DND-41 (cell line): ENCODE measurements at regions not wholly inside any gene's neighbourhood (a gene's known extent, or its start where the extent isn't known, plus 50 kb on each side); places are given as distances from the start of the nearest gene placed in this dataset.
A peak's percentile ranks its signal among the peaks of the same experiment; 100 is the strongest.

Experiments used
- ATAC-seq: fragments of 200-7000 bp; cut with Tn5 transposase; 3 replicates; pipeline ENCODE4 v1.9.1; 2021; ENCODE audit warnings: low read depth; ENCODE audit not compliant: insufficient read depth
- DNase-seq: peaks from one replicate; pipeline ENCODE4 v3.0.0-alpha.2; 2020
- H2AFZ ChIP-seq: 2 replicates; pipeline ENCODE4 v1.6.0; 2012; ENCODE audit warnings: low read depth, low read length
- H3K27ac ChIP-seq: 2 replicates; pipeline ENCODE4 v1.5.1; 2012; ENCODE audit warnings: low read length, inconsistent platforms
- H3K27me3 ChIP-seq: fragments of 200-600 bp; sonication (generic); 2 replicates; pipeline ENCODE4 v1.6.0; 2012; ENCODE audit warnings: low read length, mild to moderate bottlenecking, inconsistent platforms; ENCODE audit not compliant: insufficient read depth, poor library complexity
- H3K36me3 ChIP-seq: 2 replicates; pipeline ENCODE4 v1.5.1; 2012; ENCODE audit warnings: low read length, inconsistent platforms; ENCODE audit not compliant: insufficient read depth
- H3K4me1 ChIP-seq: 2 replicates; pipeline ENCODE4 v1.5.1; 2012; ENCODE audit warnings: mild to moderate bottlenecking, low read length; ENCODE audit not compliant: insufficient read depth
- H3K4me2 ChIP-seq: 2 replicates; pipeline ENCODE4 v1.6.0; 2012; ENCODE audit warnings: mild to moderate bottlenecking, moderate library complexity, low read length, inconsistent platforms; ENCODE audit not compliant: insufficient read depth
- H3K4me3 ChIP-seq, 2 experiments: fragments of 200-600 bp in 1 of 2; shearing (Covaris generic) in 1 of 2; 2 replicates each; pipeline ENCODE4 v1.5.1; 2012 to 2016; ENCODE audit warnings: inconsistent platforms in 2 of 2, low read length in 2 of 2, mild to moderate bottlenecking in 2 of 2, low read depth in 1 of 2, moderate library complexity in 1 of 2
- H3K79me2 ChIP-seq: 2 replicates; pipeline ENCODE4 v1.6.0; 2012; ENCODE audit warnings: low read length, inconsistent platforms; ENCODE audit not compliant: insufficient read depth
- H3K9ac ChIP-seq: 2 replicates; pipeline ENCODE4 v1.6.0; 2012; ENCODE audit warnings: low read depth, mild to moderate bottlenecking, inconsistent platforms, low read length, moderate library complexity
- H3K9me3 ChIP-seq: 2 replicates; pipeline ENCODE4 v1.5.1; 2012; ENCODE audit warnings: low read length, moderate library complexity, mild to moderate bottlenecking, inconsistent platforms; ENCODE audit not compliant: insufficient read depth, severe bottlenecking
- H4K20me1 ChIP-seq: 2 replicates; pipeline ENCODE4 v1.6.0; 2012; ENCODE audit warnings: low read length; ENCODE audit not compliant: insufficient read depth
- CTCF ChIP-seq: IDR thresholded peaks from 2 replicates; pipeline ENCODE4 v1.5.1; 2012; ENCODE audit warnings: borderline replicate concordance, low read length, moderate library complexity, mild to moderate bottlenecking; ENCODE audit not compliant: poor library complexity, severe bottlenecking; ENCODE audit errors: extremely low read depth
- EZH2 ChIP-seq: IDR thresholded peaks from 3 replicates; pipeline ENCODE4 v1.6.1; 2012; ENCODE audit warnings: borderline replicate concordance, low read depth, mild to moderate bottlenecking, moderate library complexity, low read length, inconsistent platforms; ENCODE audit not compliant: severe bottlenecking

- Histone ChIP-seq H2AFZ (no peak overlapping the region), H3K36me3 (no peaks in the 10 kb centered on the region), H4K20me1 (no peaks in the 10 kb centered on the region), H3K9ac (no peak overlapping the region), H3K9me3 (no peaks in the 10 kb centered on the region), H3K4me3 (no peak overlapping the region), H3K27ac (no peak overlapping the region), H3K79me2 (no peaks in the 10 kb centered on the region), H3K4me2 (no peak overlapping the region), H3K27me3 (no peaks in the 10 kb centered on the region), H3K4me1 (no peaks in the 10 kb centered on the region)
- DNase-seq = no peak
- TF ChIP-seq EZH2 (no peak), CTCF (no peak)
- no peak for ATAC-seq
These were observed 547.2 kb downstream of the PLPP3 start for GRCh38 chr1:56032096-56032676.

GRCh38 chr1:56031001-56031400, 548.4 kb downstream of the PLPP3 start:
- Histone ChIP-seq H3K4me2 (no peak overlapping the region), H3K4me1 (no peaks in the 10 kb centered on the region), H4K20me1 (no peaks in the 10 kb centered on the region), H3K9me3 (no peaks in the 10 kb centered on the region), H3K4me3 (no peak overlapping the region), H3K9ac (no peak overlapping the region), H2AFZ (no peak overlapping the region), H3K79me2 (no peaks in the 10 kb centered on the region), H3K27ac (no peak overlapping the region), H3K36me3 (no peaks in the 10 kb centered on the region), H3K27me3 (no peaks in the 10 kb centered on the region)
- TF ChIP-seq CTCF (no peak), EZH2 (no peak)
- DNase-seq (no peak), ATAC-seq (no peak)

- H3K36me3 ChIP-seq = no peaks in the 10 kb centered on the region
- DNase-seq (no peak), ATAC-seq (no peak; the same call in 2 of the 3 replicates)
- H3K9ac ChIP-seq = no peak overlapping the region
- H3K27ac ChIP-seq = no peak overlapping the region
- no peaks in the 10 kb centered on the region for H3K79me2 ChIP-seq
- no peaks in the 10 kb centered on the region for H3K27me3 ChIP-seq
- H3K4me2 ChIP-seq = no peak overlapping the region
- no peaks in the 10 kb centered on the region for H4K20me1 ChIP-seq
- H3K4me1 ChIP-seq = no peaks in the 10 kb centered on the region
- no peak overlapping the region for H3K4me3 ChIP-seq
- no peaks in the 10 kb centered on the region for H3K9me3 ChIP-seq
- no peak overlapping the region for H2AFZ ChIP-seq
- TF ChIP-seq EZH2 (no peak), CTCF (peak; percentile 33)
These were observed 549.9 kb downstream of the PLPP3 start for GRCh38 chr1:56029319-56030003.
